OCI-LY1 (cell line): ENCODE measurements at regions not wholly inside any gene's neighbourhood (a gene's known extent, or its start where the extent isn't known, plus 50 kb on each side); places are given as distances from the start of the nearest gene placed in this dataset.

Experiments used
- H2AFZ ChIP-seq: fragments of 200-600 bp; sonication (generic), shearing (Covaris generic); 2 replicates; pipeline ENCODE4 v1.6.0; 2014; ENCODE audit warnings: antibody characterized with exemption, mild to moderate bottlenecking, low read length
- H3F3A ChIP-seq: fragments of 200-600 bp; sonication (generic), shearing (Covaris generic); 2 replicates; pipeline ENCODE4 v1.6.0; 2014; ENCODE audit warnings: mild to moderate bottlenecking, antibody characterized with exemption, low read length, moderate library complexity; ENCODE audit not compliant: insufficient read depth
- H3K27ac ChIP-seq: fragments of 200-600 bp; sonication (generic); 2 replicates; pipeline ENCODE4 v1.5.1; 2014; ENCODE audit warnings: low read length, mixed run types, mild to moderate bottlenecking, low read depth; ENCODE audit not compliant: poor library complexity, severe bottlenecking
- H3K27me3 ChIP-seq: fragments of 200-600 bp; sonication (generic); 2 replicates; pipeline ENCODE4 v1.6.0; 2014; ENCODE audit warnings: antibody characterized with exemption, mild to moderate bottlenecking, low read length, moderate library complexity; ENCODE audit not compliant: insufficient read depth
- H3K36me3 ChIP-seq: fragments of 200-600 bp; sonication (generic); 2 replicates; pipeline ENCODE4 v1.6.1; 2014; ENCODE audit warnings: mild to moderate bottlenecking, antibody characterized with exemption, low read length, moderate library complexity, mixed read lengths; ENCODE audit not compliant: insufficient read depth
- H3K4me1 ChIP-seq: fragments of 200-600 bp; sonication (generic); 2 replicates; pipeline ENCODE4 v1.5.1; 2014; ENCODE audit warnings: mild to moderate bottlenecking, low read length, moderate library complexity; ENCODE audit not compliant: insufficient read depth, severe bottlenecking
- H3K4me2 ChIP-seq: fragments of 200-600 bp; sonication (generic), shearing (Covaris generic); 2 replicates; pipeline ENCODE4 v1.6.1; 2014; ENCODE audit warnings: low read length
- H3K4me3 ChIP-seq: fragments of 200-600 bp; sonication (generic); 2 replicates; pipeline ENCODE4 v1.5.1; 2014; ENCODE audit warnings: low read length, low read depth, mild to moderate bottlenecking, mixed read lengths; ENCODE audit not compliant: poor library complexity, severe bottlenecking
- H3K79me2 ChIP-seq: fragments of 200-600 bp; shearing (Covaris generic); 2 replicates; pipeline ENCODE4 v1.6.1; 2016; ENCODE audit warnings: mixed run types, low read length, mixed read lengths; ENCODE audit not compliant: insufficient read depth
- H3K9ac ChIP-seq: fragments of 200-600 bp; sonication (generic), shearing (Covaris generic); 2 replicates; pipeline ENCODE4 v1.6.1; 2014; ENCODE audit warnings: mild to moderate bottlenecking, low read length, mixed read lengths
- H3K9me2 ChIP-seq: fragments of 200-600 bp; sonication (generic), shearing (Covaris generic); 2 replicates; pipeline ENCODE4 v1.6.1; 2014; ENCODE audit warnings: low read depth, mild to moderate bottlenecking, low read length, mixed read lengths
- H3K9me3 ChIP-seq: fragments of 200-600 bp; shearing (Covaris generic); 2 replicates; pipeline ENCODE4 v1.6.1; 2014; ENCODE audit warnings: low read length, mixed read lengths
- H4K20me1 ChIP-seq: fragments of 200-600 bp; sonication (generic), shearing (Covaris generic); 2 replicates; pipeline ENCODE4 v1.6.0; 2016; ENCODE audit warnings: mild to moderate bottlenecking, low read length; ENCODE audit not compliant: insufficient read depth
- CTCF ChIP-seq: fragments of 200-600 bp; sonication (generic), shearing (Covaris generic); IDR thresholded peaks from 2 replicates; pipeline ENCODE4 v1.5.1; 2017; ENCODE audit warnings: mild to moderate bottlenecking, antibody characterized with exemption, low read length, moderate library complexity, mixed read lengths
- EZH2 ChIP-seq: fragments of 200-600 bp; sonication (generic), shearing (Covaris generic); IDR thresholded peaks from 2 replicates; pipeline ENCODE4 v1.8.0; 2017; ENCODE audit warnings: borderline replicate concordance, mixed run types, mild to moderate bottlenecking, antibody characterized with exemption, low read length, moderate library complexity, mixed read lengths

GRCh38 chr5:100722657-100723056 is 180.4 kb downstream of the ST8SIA4 start:
- Histone ChIP-seq H3F3A (no peaks in the 10 kb centered on the region), H3K27me3 (no peaks in the 10 kb centered on the region), H3K79me2 (no peaks in the 10 kb centered on the region), H3K9ac (no peak overlapping the region), H3K27ac (no peak overlapping the region), H3K36me3 (no peaks in the 10 kb centered on the region), H3K4me3 (no peak overlapping the region), H4K20me1 (no peaks in the 10 kb centered on the region), H3K4me1 (no peaks in the 10 kb centered on the region), H2AFZ (no peak overlapping the region), H3K4me2 (no peak overlapping the region), H3K9me2 (no peaks in the 10 kb centered on the region), H3K9me3 (no peaks in the 10 kb centered on the region)
- TF ChIP-seq EZH2 (no peak), CTCF (no peak)

- Histone ChIP-seq H2AFZ (no peak overlapping the region), H3K9ac (no peak overlapping the region), H3K9me2 (no peaks in the 10 kb centered on the region), H4K20me1 (no peaks in the 10 kb centered on the region), H3F3A (no peaks in the 10 kb centered on the region), H3K27ac (no peak overlapping the region), H3K9me3 (no peaks in the 10 kb centered on the region), H3K36me3 (no peaks in the 10 kb centered on the region), H3K4me1 (no peaks in the 10 kb centered on the region), H3K79me2 (no peaks in the 10 kb centered on the region), H3K4me3 (no peak overlapping the region), H3K4me2 (no peak overlapping the region), H3K27me3 (no peaks in the 10 kb centered on the region)
- TF ChIP-seq CTCF (no peak), EZH2 (no peak)
Measured at GRCh38 chr5:100723229-100723628, 179.9 kb downstream of the ST8SIA4 start.

GRCh38 chr5:100726116-100726515 is 177.0 kb downstream of the ST8SIA4 start:
- Histone ChIP-seq H3K9me2 (no peaks in the 10 kb centered on the region), H3K9ac (no peak overlapping the region), H3K79me2 (no peaks in the 10 kb centered on the region), H3F3A (no peaks in the 10 kb centered on the region), H3K9me3 (no peaks in the 10 kb centered on the region), H3K4me1 (no peaks in the 10 kb centered on the region), H3K4me3 (no peak overlapping the region), H3K4me2 (no peak overlapping the region), H3K27me3 (no peaks in the 10 kb centered on the region), H2AFZ (no peak overlapping the region), H3K36me3 (no peaks in the 10 kb centered on the region), H4K20me1 (no peaks in the 10 kb centered on the region), H3K27ac (no peak overlapping the region)
- no peak for TF ChIP-seq EZH2
- TF ChIP-seq CTCF = no peak
